HG03378 (cell line): ENCODE measurements at regions not wholly inside any gene's neighbourhood (a gene's known extent, or its start where the extent isn't known, plus 50 kb on each side); places are given as distances from the start of the nearest gene placed in this dataset.

Experiments used
- ATAC-seq: cut with Tn5 transposase; IDR thresholded peaks from one replicate; pipeline ENCODE4 v1.9.1; 2021; ENCODE audit warnings: mild to moderate bottlenecking, moderate library complexity; ENCODE audit not compliant: unreplicated experiment

DNA sequence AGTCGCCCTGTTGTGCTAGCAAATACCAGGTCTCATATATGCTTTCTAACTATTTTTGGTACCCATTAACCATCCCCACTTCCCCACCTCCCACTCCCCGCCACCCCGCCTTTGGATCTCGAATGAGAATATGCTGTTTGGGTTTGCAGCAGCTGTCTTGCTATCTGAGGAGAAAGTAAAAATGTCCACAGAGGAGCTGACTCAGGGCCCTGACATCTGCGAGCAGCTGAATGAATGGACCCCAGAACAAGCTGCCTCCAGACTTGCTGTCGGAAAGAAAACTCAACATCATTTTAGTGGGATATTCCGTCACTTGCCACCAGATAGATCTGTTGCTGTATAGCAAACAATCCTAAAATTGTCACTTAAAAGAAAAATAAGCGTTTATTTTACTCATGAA lies 103.7 kb downstream of the LINC00237 start:
- no peak for ATAC-seq

DNA sequence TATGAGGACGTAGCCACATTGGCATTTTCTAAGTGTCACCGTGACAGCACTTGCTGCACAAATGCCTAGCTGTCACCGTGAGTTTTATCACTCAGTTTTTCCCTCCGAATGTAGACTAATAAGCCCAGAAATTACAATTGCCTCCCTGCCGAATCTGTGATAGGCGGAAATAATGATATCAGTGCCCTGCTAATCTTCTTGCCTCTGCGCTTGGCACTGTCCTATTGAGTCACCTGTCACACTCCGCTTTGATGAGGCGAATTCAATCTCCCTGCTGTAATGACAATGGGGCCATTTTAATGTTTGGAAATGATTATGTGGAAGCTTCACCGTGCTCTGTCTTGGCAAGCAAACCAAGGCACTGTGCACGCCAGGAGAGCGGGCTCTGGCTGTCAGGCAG lies 112.8 kb downstream of the LINC00237 start:
- no peak for ATAC-seq

DNA sequence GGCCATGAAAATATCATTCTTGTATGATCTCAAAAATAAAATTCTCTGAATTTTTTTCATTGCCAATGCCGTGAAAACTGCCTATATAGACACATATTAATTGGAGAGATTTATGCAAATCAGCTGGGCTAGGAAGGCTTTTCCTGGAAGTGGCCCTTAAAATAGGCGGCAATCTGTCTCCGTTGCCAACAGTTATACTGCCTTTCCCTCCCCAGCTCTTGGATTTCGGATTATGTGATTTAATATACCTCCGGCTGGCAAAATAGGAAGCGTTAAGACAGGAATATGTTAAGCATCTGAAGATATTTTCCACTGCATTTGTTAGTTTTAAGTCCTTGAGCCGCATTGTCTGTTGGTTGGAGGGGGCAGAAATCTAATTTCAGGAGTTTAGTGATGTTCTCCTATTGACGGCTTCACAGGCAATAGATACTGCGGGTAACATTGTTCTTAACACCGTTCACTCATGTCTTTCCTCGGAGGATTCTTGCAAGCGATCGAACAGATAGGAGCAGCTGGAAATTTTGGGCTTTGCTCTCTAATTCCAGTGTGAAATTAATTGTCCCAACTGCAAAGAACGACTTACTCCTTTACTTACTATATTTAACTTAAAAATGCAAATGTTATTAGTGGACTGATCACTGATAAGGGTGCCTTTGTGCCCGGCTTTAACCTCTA lies 113.3 kb downstream of the LINC00237 start:
- ATAC-seq = no peak

DNA sequence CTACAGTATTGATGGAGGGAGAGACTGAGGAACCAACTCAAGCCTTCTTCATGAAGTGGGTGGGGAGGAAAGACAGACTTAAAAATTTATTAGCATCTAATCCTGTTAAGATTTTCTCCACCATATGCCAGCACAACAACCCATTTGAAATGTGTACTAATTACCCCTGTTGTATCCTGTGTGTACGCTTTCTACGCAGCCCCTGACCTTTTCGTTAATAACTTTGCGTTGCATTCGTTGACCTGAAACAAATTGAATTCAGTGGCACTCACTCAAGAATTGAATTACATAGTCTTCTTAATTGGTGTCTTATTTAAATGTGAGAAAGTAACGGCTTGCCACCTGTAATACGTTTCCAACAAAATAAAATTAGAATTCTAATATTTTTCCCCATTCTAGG lies 113.9 kb downstream of the LINC00237 start:
- ATAC-seq = no peak

DNA sequence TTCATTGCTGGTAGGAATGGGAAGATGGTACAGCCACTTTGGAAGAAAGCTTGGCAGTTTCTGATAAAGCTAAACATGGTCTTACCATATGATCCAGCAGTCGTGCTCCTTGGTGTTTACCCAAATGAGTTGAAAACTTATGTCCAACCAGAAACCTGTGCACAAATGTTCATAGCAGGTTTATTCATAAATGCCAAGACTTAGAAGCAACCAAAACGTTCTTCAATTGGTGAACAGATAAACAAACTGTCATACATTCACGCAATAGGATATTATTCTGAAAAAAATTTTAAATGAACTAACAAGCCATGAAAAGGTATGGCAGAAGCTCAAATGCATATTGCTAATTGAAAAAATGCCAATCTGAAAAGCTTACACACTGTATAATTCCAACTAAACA lies 117.1 kb downstream of the LINC00237 start:
- ATAC-seq = no peak

DNA sequence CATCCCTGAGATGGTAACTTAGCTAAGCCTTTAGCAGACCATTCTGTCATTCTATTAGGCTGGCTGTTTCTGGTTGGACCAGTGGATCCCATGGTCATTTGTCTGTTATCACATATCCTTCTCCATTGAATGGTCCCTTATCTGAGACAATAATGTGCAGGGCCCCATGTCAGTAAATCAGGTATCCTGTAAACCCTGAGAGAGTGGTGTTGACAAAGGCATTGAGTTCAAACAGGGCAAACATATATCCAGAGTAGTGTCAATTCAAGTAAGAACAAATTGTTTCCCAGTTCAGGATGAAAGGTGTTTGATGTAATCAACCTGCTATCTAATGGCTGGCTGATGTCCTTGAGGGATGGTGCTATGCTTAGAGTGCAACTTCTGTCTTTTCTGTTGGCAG lies 126.2 kb downstream of the LINC00237 start:
- no peak for ATAC-seq

DNA sequence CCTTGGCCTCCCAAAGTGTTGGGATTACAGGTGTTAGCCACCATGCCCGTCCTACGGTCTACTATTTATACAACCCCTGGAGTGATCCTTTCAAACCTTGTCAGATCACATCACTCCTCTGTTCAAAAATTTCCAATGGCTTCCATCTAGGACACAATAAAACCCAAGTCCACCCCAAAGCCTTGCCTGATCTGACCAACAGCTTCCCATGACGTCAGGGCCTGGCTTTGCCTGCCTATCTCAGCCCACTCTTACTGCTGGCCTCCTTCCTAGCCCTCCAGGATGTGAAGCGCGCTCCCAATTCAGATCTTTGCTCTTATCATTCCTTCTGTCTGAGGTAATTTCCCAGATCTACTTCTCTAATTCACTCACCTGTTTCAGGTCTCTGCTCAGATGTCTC lies 128.4 kb downstream of the LINC00237 start:
- no peak for ATAC-seq

DNA sequence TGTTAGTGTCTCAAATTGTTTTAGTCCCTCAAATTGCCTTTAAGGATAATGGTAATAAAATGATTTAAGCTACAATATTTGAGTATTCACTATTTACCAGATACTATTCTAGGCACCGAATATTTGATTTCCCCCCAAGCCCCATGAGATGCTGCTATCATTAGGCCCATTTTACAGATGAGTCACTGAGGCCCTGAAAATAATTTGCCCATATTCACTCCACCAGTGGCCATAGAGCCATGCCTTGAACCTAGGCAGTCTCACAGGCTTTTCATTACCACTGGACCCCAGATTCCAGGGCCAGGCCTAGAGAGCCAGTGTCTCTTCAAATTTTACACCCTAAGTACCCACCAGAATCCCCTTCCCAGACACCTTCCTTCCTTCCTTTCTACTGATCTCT lies 133.7 kb downstream of the LINC00237 start:
- ATAC-seq = no peak

DNA sequence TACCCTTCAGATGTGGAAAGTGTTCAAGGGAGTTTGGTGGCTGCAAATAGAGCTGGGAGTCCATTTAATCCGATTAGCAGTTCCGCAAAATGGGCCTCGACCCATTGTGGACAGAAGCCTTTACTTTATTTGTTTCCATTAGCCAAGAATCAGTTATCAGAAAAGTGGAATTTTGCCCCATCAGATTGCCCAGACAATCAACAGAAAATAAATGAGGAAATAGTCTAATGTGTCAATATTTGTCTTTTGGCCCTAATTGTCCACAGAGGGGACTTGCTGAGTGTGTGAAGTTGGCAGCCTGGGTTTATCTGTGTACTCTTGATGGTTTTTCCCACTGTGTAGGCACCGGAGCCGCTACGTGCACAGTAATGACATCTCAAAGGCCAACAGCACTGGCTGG lies 134.3 kb downstream of the LINC00237 start:
- ATAC-seq = no peak

DNA sequence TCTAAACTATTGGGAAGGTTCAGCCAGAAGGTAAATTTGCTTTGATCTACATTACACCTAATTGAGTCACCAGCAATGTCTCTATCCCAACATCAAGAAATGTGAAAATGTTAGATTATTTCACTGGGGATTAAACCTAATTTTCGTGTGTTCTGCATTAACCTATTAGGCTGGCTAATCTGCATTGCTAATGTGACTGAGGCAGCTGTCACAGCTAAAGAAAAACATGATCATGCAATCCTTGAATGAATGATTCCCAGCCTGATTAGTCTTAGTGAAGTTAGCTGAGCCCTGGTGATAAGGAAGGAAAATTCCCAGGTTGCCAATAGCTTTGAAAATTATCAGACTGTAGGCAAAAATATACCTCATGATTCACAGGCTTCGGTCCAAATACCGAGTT lies 135.3 kb downstream of the LINC00237 start:
- no peak for ATAC-seq

DNA sequence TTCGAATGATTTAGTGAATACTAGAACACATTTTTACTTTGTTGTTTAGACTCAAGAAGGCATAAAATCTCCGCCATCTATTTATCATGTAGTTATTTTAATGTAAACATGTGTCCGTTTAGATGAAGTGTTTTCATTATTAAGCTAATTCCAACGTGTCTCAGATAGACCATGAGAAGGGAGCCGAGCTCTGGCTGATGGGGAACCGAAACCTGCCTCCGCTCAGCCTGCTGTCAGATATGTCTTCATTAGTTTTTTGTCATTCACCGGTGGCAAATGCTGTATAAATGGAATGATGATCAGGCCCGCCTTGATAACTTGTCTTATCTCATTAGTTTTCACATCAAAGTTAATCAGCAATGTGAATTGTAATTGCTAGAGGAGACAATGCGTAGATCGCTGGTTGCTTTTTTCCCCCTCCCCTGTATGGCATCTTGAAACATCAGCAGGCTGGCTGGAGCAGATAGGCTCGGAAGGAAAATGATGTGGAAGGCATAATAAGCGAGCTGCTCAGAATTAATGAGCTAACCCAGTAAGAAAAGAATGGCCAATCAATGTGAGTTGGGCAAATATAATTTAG lies 136.4 kb downstream of the LINC00237 start:
- no peak for ATAC-seq

DNA sequence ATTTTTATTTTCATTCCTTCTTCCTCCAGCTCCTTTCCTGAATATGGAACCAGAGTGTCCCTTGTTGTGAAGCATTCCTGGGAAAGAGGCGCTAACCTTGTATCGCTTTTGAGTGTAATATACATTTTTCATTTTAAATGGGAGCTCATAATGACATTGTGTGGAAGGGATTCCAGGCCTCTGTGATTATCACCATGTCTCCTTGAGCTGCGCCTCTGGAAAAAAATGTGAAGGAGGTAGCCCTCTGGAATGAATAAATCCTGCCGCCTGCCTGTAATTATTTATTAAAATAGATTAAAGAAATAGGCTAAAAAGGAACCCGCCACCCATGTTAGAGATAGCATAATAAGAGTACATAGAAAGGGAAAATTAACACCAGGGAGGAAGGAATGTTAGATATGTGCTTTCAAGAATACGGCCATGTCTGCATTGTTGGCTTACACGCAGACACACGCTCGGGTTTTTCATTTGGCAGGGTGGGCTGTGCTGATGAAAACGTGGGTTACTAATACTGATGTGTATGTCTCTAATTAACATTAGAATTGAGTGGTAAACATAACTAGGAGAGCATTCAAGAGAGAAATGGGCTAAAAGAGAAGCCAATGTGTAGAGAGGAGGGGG lies 138.5 kb downstream of the LINC00237 start:
- no peak for ATAC-seq

DNA sequence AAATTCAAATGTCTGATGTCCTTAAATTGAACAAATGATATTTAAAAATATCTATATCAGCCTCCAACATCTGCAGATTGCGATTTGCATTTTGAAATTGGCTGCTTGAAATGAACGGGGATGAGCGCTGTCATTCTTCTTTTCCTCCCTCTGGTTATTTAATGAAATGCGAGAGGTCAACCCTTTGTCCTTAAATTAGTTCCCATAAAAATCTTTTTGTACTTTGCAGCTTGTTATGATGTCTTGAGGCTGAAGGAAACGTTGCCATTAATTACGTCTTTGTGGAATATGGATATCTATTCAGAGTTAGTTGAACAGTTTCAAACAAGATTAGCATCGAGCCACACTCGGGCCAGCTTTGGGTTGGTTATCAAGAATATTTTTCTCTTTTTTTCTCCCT lies 140.0 kb downstream of the LINC00237 start:
- ATAC-seq = no peak

DNA sequence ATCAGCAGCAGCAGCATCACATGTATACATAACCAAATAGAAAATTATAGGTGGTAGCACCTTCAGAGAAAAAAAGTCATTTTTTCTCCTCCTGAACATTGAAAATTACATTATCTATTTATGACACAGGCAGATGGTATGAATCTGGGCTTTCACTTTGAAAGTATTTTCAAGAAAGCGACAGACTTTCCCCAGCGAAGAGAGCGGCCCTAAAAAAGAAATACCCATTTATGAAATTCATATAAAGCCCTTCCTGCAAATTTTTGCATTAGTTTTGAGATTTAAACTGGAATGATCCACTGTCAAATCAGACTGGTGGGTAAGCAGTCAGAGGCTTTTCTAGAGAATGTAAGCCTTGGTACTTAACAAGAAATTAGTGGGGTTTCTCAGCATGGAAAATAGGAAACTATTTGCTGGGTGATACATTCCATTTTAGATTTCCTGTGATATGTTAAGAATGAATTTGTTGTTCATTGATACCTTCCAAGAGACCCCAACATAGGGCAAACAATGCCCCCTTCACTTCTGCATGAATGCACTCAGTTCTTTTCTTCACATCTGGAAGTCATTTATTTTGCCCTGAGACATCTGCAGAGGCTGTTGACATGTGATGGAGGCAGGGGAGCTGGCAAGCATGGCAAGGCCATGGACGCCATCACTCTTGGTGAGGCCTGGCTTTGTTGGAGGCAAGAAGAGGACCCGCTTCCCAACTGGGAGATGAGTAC lies 147.0 kb downstream of the LINC00237 start:
- no peak for ATAC-seq

DNA sequence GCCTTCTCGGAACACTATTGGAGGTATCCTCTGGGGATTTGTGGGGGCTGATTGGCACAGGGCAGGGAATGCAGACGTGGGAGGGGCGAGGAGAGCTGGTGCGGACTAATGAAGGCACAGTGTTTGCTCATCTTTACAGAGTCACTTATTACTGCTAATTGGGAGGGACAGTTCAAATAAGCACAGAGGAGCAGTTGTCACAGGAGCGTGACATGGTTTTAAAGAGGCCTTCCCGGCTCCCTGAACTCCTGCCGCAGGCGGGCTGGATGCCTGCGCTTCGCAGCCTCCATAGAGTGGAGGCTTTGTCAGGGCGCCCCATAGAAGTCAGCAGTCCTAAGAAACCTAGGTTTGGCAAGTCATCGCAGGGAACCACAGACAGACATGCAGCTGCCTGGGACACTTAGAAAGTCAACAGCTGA lies 149.6 kb downstream of the LINC00237 start:
- no peak for ATAC-seq

DNA sequence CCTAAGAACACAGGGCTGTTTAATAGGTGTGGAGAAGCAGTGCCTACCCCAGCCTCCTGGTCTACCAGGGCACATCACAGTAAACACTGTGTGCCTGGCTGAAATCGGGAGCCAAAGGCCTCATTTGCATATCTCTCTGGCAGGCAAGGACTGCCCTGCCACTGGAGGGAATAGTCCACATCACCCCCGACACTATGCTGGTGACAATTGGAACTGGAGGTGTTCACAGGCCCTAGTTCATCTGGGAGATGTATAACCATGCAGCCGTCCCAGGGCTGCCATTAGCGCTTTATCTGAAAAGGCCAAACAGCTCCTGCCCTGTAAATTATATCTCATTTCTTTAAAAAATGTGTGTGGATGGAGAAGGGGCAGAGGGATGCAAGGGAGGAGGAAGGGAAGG lies 150.3 kb downstream of the LINC00237 start:
- no peak for ATAC-seq

DNA sequence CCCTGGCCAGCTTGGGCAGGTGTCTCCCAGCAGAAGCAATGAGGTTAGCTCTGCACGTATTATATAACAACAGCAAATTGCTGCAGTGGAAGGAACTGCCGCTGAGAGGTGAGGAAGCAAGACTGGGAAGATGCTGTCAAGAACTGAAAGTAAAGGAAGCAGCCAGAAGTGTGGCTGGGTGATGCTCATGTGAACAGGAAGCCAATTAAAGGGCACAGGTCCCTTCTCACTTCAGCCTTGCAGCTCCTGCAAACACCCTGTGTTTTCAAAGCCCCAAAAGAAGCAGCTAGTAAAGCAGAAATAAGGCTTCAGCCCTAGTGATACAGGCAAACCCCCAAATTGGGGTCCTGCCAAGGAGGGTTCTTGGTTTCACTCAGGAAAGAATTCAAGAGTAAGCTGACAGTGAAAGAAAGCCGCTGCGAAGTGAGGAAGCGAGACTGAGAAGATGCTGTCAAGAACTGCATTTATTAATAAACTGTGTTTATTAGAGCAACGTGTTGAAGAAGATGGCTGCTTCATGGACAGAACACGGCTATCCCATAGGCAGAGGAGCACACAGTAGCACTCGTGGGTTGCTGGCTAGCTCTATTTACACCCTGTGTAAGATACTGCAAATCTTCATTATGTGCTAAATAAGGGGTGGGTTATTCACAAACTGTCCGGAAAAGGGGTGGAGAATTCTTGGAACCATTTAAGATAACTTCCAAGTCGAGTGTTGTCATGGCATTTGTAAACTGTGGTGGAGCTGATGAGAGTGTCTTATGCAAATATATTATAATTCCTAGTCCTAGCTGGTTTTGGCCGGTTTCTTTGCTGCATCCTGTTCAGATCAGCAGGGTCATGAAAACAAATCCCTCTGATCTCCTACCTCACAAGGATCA lies 152.2 kb downstream of the LINC00237 start:
- ATAC-seq = no peak

DNA sequence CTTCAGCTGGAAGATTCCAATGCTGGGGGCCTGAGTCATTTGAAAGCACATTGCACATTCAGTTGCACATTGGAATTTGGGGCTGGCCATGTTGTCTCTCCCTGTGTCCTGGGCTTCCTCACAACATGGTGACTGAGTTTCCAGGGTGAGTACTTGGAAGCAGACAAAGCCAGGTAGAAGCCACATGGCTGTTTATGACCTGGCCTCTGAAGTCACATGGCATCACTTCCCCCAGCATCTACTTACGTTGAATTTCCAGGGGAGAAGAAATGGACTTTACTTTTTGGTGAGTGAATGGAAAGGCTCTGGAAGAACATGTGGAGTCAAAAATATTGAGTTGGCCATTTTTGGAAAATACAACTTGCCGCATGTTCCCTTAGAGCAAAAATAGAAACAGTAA lies 155.5 kb downstream of the LINC00237 start:
- ATAC-seq = no peak

DNA sequence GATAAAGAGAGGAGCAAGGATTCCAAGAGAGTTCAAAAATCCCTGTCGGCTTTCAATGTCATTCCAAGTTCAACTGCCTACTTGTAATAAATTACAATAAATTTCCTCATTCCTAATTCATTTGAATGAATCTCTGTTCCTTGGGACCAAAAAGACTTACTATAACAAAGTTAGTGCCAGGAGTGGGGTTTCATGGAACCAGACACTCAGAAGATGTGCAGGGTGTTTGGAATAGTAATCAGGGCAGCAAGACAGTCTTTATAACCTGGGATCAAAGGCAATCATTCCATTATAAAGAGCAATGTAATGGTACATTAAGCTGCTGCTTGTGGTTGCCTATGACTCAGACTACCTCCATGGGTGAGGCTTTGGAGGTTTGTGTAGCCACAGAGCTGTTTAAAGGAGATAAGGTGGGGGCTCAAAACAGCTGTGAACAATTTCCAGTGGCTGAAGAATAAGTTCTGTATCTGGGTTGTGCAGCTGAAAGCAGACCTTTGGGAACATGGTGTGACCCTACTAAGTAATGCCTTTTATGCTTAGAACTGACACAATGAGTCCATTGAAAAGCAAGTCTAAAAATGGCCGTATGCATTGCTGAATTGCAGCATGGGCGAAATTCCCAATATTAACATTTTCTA lies 159.9 kb downstream of the LINC00237 start:
- ATAC-seq = no peak

DNA sequence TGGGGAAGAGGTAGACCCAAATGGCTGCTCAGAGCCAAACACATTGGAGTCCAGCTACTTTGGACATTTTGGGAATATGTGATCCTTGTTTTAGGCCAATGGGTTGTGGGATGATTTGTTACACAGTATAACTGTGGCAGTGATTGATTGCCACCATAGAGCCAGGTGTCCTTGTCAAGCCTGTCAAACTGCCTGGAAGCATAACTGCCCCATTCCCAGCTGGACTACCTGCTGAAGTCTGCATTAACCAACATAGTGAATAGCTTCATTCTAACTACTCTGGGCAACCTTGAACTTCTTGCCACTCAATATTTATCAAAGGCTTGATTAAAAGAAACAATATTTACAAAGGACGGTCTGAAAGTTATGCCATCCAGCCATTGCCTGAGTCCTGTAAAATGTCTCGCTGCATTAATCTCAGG lies 164.7 kb downstream of the LINC00237 start:
- no peak for ATAC-seq
